ENCODE measurements at regions not wholly inside any gene's neighbourhood (a gene's known extent, or its start where the extent isn't known, plus 50 kb on each side); places are given as distances from the start of the nearest gene placed in this dataset.

GRCh38 chr3:81823882-81824395, 62.5 kb upstream of the GBE1 start:
- TF ChIP-seq CTCF (IDR thresholded peaks at IDR 0.05; ENCODE audit: low read depth, low read length, poor library complexity, severe bottlenecking) (no peak), EZH2phosphoT487 (IDR thresholded peaks at IDR 0.05; ENCODE audit: borderline replicate concordance, low read length) (no peak)
